ENCODE measurements at regions not wholly inside any gene's neighbourhood (a gene's known extent, or its start where the extent isn't known, plus 50 kb on each side); places are given as distances from the start of the nearest gene placed in this dataset.

GRCh38 chr20:39638731-39639130 lies 676.6 kb downstream of the DHX35 start:
- TF ChIP-seq, protein P1, sequence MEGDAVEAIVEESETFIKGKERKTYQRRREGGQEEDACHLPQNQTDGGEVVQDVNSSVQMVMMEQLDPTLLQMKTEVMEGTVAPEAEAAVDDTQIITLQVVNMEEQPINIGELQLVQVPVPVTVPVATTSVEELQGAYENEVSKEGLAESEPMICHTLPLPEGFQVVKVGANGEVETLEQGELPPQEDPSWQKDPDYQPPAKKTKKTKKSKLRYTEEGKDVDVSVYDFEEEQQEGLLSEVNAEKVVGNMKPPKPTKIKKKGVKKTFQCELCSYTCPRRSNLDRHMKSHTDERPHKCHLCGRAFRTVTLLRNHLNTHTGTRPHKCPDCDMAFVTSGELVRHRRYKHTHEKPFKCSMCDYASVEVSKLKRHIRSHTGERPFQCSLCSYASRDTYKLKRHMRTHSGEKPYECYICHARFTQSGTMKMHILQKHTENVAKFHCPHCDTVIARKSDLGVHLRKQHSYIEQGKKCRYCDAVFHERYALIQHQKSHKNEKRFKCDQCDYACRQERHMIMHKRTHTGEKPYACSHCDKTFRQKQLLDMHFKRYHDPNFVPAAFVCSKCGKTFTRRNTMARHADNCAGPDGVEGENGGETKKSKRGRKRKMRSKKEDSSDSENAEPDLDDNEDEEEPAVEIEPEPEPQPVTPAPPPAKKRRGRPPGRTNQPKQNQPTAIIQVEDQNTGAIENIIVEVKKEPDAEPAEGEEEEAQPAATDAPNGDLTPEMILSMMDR (IDR thresholded peaks at IDR 0.05; ENCODE audit: extremely low read depth in 1 of 2, insufficient read depth in 1 of 2, low read depth in 1 of 2, low read length in 2 of 2) = no peak
- no peak for TF ChIP-seq EZH2 (IDR thresholded peaks at IDR 0.05; ENCODE audit: borderline replicate concordance, low read depth, low read length, severe bottlenecking)
- no peak for TF ChIP-seq POLR2AphosphoS5 (IDR thresholded peaks at IDR 0.05; ENCODE audit: insufficient read depth, low read depth, low read length)
- TF ChIP-seq, protein P2, sequence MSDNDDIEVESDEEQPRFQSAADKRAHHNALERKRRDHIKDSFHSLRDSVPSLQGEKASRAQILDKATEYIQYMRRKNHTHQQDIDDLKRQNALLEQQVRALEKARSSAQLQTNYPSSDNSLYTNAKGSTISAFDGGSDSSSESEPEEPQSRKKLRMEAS (IDR thresholded peaks at IDR 0.05; ENCODE audit: insufficient read depth, insufficient read length) = no peak
- TF ChIP-seq POLR2A (IDR thresholded peaks at IDR 0.05; ENCODE audit: low read depth, low read length) = no peak
- TF ChIP-seq MYC (IDR thresholded peaks at IDR 0.05; ENCODE audit: low read depth, low read length) = no peak
